Neuron (in vitro differentiated cells): ENCODE measurements at regions not wholly inside any gene's neighbourhood (a gene's known extent, or its start where the extent isn't known, plus 50 kb on each side); places are given as distances from the start of the nearest gene placed in this dataset.

Experiments
- H2AFZ ChIP-seq: one replicate; pipeline ENCODE4 v1.6.1; 2013; ENCODE audit warnings: low read depth, mild to moderate bottlenecking, inconsistent platforms, low read length, moderate library complexity
- H3K27me3 ChIP-seq: one replicate; pipeline ENCODE4 v1.6.1; 2013; ENCODE audit warnings: low read length; ENCODE audit not compliant: insufficient read depth
- H3K36me3 ChIP-seq: one replicate; pipeline ENCODE4 v1.6.1; 2013; ENCODE audit warnings: low read length; ENCODE audit not compliant: insufficient read depth
- H3K4me1 ChIP-seq: one replicate; pipeline ENCODE4 v1.6.1; 2013; ENCODE audit warnings: low read length; ENCODE audit not compliant: insufficient read depth
- H3K4me3 ChIP-seq: 2 replicates; pipeline ENCODE4 v1.5.1; 2013; ENCODE audit warnings: mild to moderate bottlenecking, low read length, moderate library complexity
- H3K9me3 ChIP-seq: one replicate; pipeline ENCODE4 v1.6.1; 2013; ENCODE audit warnings: low read length

DNA sequence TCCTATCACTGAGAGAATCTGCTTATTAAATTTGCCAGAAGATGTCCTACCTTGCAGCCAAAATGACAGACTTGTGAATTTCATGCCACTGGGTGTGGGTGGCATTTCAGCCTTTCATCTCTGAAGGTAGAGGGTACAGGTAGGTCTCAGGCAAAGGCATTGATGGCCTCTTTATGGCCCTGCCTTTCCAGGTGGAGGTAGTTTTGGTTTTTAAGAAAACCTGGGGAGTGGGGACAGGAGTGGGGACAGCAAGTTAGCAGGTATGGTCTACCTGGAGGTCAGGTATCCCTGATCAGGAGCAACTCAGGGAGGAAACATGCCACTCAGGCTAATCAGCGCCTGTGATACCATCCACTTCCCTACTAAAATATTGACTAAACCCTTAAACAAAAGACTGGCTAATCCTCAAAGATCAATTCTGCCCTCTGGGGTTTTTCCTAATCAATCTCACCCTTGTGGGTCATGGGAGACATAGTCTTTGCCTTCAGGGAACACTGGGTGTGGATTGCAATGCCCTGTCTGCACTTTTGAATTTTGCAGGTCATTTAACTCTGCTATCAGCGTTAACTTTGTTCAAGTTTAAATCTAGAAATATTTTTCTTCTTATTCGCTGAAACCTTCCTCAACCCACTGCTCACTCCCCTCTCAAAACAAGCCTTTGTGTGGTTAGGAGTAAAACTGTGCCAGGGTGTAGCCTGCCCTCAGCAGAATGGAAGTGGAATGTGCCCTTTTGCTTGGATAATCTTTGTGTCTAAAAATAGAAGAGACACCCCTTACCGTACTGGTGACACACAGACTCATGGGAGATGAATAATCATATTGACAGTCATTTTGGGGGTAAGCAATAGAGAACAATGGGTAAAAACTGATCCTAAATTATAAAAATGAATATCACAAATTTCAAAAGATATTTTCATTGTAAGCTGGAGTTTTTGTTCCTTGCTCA is 233.7 kb downstream of the COG6 start:
- no peaks in the 10 kb centered on the region for H3K36me3 ChIP-seq
- H3K9me3 ChIP-seq: no peaks in the 10 kb centered on the region
- H3K4me1 ChIP-seq: no peaks in the 10 kb centered on the region
- H3K4me3 ChIP-seq: no peak overlapping the region
- H3K27me3 ChIP-seq: no peaks in the 10 kb centered on the region
- H2AFZ ChIP-seq: no peak overlapping the region

DNA sequence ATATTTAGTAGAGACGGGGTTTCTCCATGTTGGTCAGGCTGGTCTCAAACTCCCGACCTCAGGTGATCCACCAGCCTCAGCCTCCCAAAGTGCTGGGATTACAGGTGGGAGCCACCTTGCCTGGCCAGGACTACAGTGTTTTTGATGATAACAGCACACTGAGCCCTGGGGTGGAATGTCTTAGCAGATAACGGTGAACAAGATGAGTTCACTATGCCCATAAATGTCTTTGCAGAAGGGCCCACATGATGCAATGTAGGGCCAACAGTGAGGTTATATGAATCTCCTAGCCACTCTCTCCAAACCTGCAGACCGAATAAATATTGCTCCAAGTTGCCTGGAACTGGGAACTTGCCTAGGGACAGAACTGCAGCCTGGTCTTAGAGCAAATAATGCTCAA is 235.1 kb downstream of the COG6 start:
- Histone ChIP-seq H3K9me3 (no peaks in the 10 kb centered on the region), H3K36me3 (no peaks in the 10 kb centered on the region), H2AFZ (no peak overlapping the region), H3K4me3 (no peak overlapping the region), H3K27me3 (no peaks in the 10 kb centered on the region), H3K4me1 (no peaks in the 10 kb centered on the region)

GRCh38 chr13:39892721-39893685 is 237.5 kb downstream of the COG6 start:
- no peaks in the 10 kb centered on the region for H3K4me1 ChIP-seq
- no peak overlapping the region for H3K4me3 ChIP-seq
- H3K9me3 ChIP-seq: no peaks in the 10 kb centered on the region
- no peaks in the 10 kb centered on the region for H3K36me3 ChIP-seq
- H2AFZ ChIP-seq: no peak overlapping the region
- no peaks in the 10 kb centered on the region for H3K27me3 ChIP-seq

- no peak overlapping the region for H3K4me3 ChIP-seq
- no peaks in the 10 kb centered on the region for H3K27me3 ChIP-seq
- H3K4me1 ChIP-seq: no peaks in the 10 kb centered on the region
- H3K36me3 ChIP-seq: no peaks in the 10 kb centered on the region
- H2AFZ ChIP-seq: no peak overlapping the region
- no peaks in the 10 kb centered on the region for H3K9me3 ChIP-seq
Observed at GRCh38 chr13:39893808-39894207, 238.3 kb downstream of the COG6 start.

DNA sequence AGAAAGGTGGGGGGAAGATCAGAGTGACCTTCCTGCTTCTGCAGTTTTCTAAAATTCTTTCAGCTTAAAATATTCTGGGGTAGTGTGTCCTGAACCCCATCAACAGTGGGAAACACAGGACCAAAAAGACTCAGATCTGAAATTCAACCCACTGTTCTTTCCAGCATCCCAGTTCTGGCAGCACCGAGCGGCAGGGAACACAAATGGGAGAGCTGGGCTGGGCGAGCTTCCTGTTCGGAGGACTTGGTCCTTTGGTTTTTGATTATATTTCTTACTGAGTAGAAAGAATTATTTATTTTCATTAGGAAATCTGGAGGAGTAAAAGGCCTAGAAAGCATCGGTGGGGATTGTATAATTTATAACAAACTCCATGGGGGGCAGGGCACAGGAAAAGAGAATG is 239.1 kb downstream of the COG6 start:
- Histone ChIP-seq H3K9me3 (no peaks in the 10 kb centered on the region), H2AFZ (no peak overlapping the region), H3K4me1 (no peaks in the 10 kb centered on the region)

DNA sequence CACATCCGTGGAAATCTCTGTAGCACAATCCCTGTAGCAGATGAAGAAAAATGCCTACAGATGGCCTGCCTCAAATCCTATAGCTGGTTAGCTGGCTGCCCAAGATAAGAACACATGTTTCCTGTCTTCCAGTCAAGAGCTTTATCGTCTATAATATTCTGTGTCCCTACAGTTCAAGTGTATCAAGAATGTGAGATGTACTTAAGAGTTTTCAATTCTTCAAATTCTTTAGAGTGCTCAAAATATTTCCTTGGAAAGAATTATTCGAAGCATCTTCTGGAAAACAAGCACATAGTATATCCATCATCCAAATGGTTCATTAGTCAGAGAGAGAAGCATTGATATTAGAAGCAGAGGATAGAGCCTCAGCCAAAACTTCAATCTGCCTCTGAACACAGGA is 239.8 kb downstream of the COG6 start:
- H3K4me1 ChIP-seq: no peaks in the 10 kb centered on the region
- H3K36me3 ChIP-seq: no peaks in the 10 kb centered on the region
- no peak overlapping the region for H2AFZ ChIP-seq
- no peaks in the 10 kb centered on the region for H3K27me3 ChIP-seq
- H3K4me3 ChIP-seq: no peak overlapping the region
- H3K9me3 ChIP-seq: no peaks in the 10 kb centered on the region

More for the DNA sequence above, 239.1 kb downstream of the COG6 start:
- H3K4me3 ChIP-seq: no peak overlapping the region
- no peaks in the 10 kb centered on the region for H3K36me3 ChIP-seq
- H3K27me3 ChIP-seq: no peaks in the 10 kb centered on the region

DNA sequence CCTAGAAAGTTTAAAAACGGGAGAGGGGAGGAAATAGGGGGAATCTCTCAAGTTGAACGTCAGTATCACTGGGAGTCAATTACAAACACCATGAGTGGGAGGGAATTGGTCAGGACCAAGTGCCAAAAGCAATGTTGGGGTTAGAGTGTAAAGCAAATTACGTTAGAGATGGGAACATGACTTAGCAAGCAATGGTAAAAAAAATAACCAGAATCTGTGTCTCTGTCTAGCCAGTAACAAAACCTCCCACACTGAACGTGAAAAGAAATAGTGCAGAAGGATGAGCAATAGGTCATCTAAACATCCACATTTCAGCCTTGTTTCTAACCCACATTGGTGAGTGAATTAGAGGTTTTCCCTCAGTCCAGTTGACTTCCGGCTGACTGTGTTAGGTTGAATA is 242.2 kb downstream of the COG6 start:
- H3K36me3 ChIP-seq: no peaks in the 10 kb centered on the region
- H3K9me3 ChIP-seq: no peaks in the 10 kb centered on the region
- H3K27me3 ChIP-seq: no peaks in the 10 kb centered on the region
- H2AFZ ChIP-seq: no peak overlapping the region
- H3K4me1 ChIP-seq: no peaks in the 10 kb centered on the region
- H3K4me3 ChIP-seq: no peak overlapping the region

- no peak overlapping the region for H3K4me3 ChIP-seq
- H3K36me3 ChIP-seq: no peaks in the 10 kb centered on the region
Observed at GRCh38 chr13:39900106-39900750, 244.8 kb downstream of the COG6 start.

GRCh38 chr13:39904959-39905358 is 249.5 kb downstream of the COG6 start:
- Histone ChIP-seq H2AFZ (no peak overlapping the region), H3K36me3 (no peaks in the 10 kb centered on the region), H3K4me1 (no peaks in the 10 kb centered on the region), H3K4me3 (no peak overlapping the region), H3K27me3 (no peaks in the 10 kb centered on the region), H3K9me3 (no peaks in the 10 kb centered on the region)

More at GRCh38 chr13:39900106-39900750, 244.8 kb downstream of the COG6 start:
- Histone ChIP-seq H3K27me3 (no peaks in the 10 kb centered on the region), H3K4me1 (no peaks in the 10 kb centered on the region), H2AFZ (no peak overlapping the region), H3K9me3 (no peaks in the 10 kb centered on the region)

GRCh38 chr13:39909634-39910033 is 254.2 kb downstream of the COG6 start:
- H2AFZ ChIP-seq: no peak overlapping the region
- H3K9me3 ChIP-seq: no peaks in the 10 kb centered on the region
- no peaks in the 10 kb centered on the region for H3K4me1 ChIP-seq
- H3K27me3 ChIP-seq: no peaks in the 10 kb centered on the region
- no peak overlapping the region for H3K4me3 ChIP-seq
- H3K36me3 ChIP-seq: no peaks in the 10 kb centered on the region

DNA sequence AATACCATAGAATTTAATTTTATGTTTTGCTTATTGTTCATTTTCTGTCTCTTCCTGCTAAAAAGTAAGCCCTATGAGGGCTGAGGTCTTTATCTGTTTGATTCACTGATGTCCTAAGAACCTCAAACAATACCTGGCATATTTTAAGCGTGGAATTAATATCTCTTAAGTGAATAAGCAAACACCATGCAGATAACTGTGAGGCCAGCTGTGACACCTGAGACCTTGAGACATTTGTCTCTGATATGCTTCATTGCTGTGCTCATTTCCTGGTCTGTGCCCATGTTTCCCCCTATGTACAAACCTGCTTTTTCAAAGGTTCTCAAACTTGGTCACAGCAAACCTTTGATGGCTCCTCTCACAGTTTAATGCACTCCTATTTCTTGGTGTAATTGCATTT is 254.6 kb downstream of the COG6 start:
- Histone ChIP-seq H3K4me3 (no peak overlapping the region), H3K9me3 (no peaks in the 10 kb centered on the region), H3K36me3 (no peaks in the 10 kb centered on the region), H3K27me3 (no peaks in the 10 kb centered on the region), H3K4me1 (no peaks in the 10 kb centered on the region), H2AFZ (no peak overlapping the region)

DNA sequence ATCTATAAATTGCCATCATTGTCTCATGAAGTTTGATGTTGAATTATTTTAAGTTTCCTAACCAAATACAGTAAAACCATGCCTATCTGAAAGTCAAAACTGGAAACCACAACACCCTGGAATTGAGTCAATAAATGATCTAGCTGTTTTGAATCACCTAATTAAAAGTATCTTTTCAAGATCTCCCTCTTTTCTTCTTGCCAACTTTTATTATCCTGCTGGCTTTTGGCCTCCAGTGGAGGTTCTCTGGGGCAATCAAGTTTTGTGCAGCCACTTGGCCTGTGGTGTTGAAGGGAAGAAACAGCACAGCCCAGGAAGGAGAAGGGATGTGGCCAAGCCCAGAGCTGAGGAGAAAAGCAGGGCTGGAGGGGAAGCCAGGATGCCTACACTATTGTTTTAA is 255.4 kb downstream of the COG6 start:
- H3K27me3 ChIP-seq: no peaks in the 10 kb centered on the region
- H3K36me3 ChIP-seq: no peaks in the 10 kb centered on the region
- no peaks in the 10 kb centered on the region for H3K4me1 ChIP-seq
- H3K9me3 ChIP-seq: no peaks in the 10 kb centered on the region
- H3K4me3 ChIP-seq: no peak overlapping the region
- H2AFZ ChIP-seq: no peak overlapping the region

GRCh38 chr13:39913339-39913738 is 257.9 kb downstream of the COG6 start:
- no peaks in the 10 kb centered on the region for H3K36me3 ChIP-seq
- no peaks in the 10 kb centered on the region for H3K27me3 ChIP-seq
- no peaks in the 10 kb centered on the region for H3K4me1 ChIP-seq
- H3K9me3 ChIP-seq: no peaks in the 10 kb centered on the region
- H2AFZ ChIP-seq: no peak overlapping the region
- H3K4me3 ChIP-seq: no peak overlapping the region
